Muscle of leg (tissue), 3 donors: ENCODE measurements at regions not wholly inside any gene's neighbourhood (a gene's known extent, or its start where the extent isn't known, plus 50 kb on each side); places are given as distances from the start of the nearest gene placed in this dataset.

Experiments used
- DNase-seq: peaks from one replicate; pipeline ENCODE4 v3.0.0; 2013
- H3K27ac ChIP-seq: one replicate; pipeline ENCODE4 v1.5.1; 2013; ENCODE audit warnings: mild to moderate bottlenecking, low read length, control low read depth
- H3K27me3 ChIP-seq: one replicate; pipeline ENCODE4 v1.6.1; 2013; ENCODE audit warnings: low read length; ENCODE audit not compliant: control insufficient read depth, insufficient read depth
- H3K36me3 ChIP-seq: one replicate; pipeline ENCODE4 v1.6.1; 2013; ENCODE audit warnings: low read length; ENCODE audit not compliant: control insufficient read depth, insufficient read depth
- H3K4me1 ChIP-seq: one replicate; pipeline ENCODE4 v1.6.1; 2013; ENCODE audit warnings: low read length; ENCODE audit not compliant: control insufficient read depth, insufficient read depth
- H3K4me3 ChIP-seq: one replicate; pipeline ENCODE4 v1.5.1; 2013; ENCODE audit warnings: low read length, control low read depth
- H3K9me3 ChIP-seq: replicated peaks from 2 replicates; pipeline ENCODE4 v1.6.1; 2013; ENCODE audit warnings: low read depth, low read length; ENCODE audit not compliant: control insufficient read depth
- WGBS: methylation state at CpG from one replicate; pipeline ENCODE4 v1.1.5; 2013; ENCODE audit warnings: missing lambda C conversion rate; ENCODE audit not compliant: insufficient coverage; 5-methylcytosine and 5-hydroxymethylcytosine counted together

- no peaks in the 10 kb centered on the region for H3K9me3 ChIP-seq
- H3K4me3 ChIP-seq: no peak overlapping the region
- H3K27me3 ChIP-seq: no peaks in the 10 kb centered on the region
- peaks cover 3% of the 10 kb centered on the region for H3K4me1 ChIP-seq
- no peak overlapping the region for H3K27ac ChIP-seq
- WGBS: 81% methylated on average over 3 of the region's 6 CpGs
- no peaks in the 10 kb centered on the region for H3K36me3 ChIP-seq
- no peak for DNase-seq
Observed at GRCh38 chr9:120299785-120300184, 280.2 kb downstream of the CDK5RAP2 start.

- no peaks in the 10 kb centered on the region for H3K27me3 ChIP-seq
- H3K9me3 ChIP-seq: no peaks in the 10 kb centered on the region
- H3K4me1 ChIP-seq: peaks cover 3% of the 10 kb centered on the region
- H3K36me3 ChIP-seq: no peaks in the 10 kb centered on the region
- 62% methylated on average over 4 of the region's 4 CpGs for WGBS
- no peak overlapping the region for H3K4me3 ChIP-seq
- no peak for DNase-seq
- no peak overlapping the region for H3K27ac ChIP-seq
Observed at GRCh38 chr9:120294003-120294402, 286.0 kb downstream of the CDK5RAP2 start.

DNA sequence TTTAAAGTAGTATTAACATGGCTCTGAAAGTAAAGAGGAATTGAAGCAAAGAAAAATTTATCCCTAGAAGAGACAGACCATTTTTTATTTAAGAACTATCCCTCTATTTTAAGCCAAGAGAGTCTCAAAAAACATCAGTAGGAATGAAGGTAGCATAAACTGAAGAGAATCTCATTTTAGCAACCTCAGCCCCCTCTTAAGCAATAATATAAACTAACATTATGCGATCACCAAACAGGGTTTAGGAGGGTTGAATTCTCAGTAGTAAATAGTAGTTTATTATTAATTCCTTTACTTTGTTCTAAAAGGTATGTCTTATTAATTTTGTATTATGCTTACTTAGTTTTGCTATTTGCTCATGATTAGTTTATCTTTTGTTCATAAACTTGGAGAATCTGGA is 287.4 kb downstream of the CDK5RAP2 start:
- WGBS: no CpG with 5 or more reads among the region's 1 CpG
- no peak for DNase-seq

DNA sequence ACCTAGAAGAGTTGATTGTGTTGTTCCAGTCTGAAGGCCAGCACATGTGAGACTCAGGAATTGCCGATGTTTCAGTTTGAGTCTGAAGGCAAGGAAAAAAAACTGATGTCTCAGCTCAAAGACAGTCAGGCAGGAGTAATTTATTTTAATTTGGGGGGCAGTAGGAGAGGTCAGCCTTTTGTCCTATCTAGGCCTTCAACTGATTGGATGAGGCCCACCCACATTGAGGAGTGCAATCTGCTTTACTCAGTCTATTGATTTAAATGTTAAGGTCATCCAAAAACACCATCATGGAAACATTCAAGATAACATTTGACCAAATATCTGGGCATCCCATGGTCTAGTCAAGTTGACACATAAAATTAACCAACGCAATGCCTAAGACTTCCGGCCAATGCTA is 288.9 kb downstream of the CDK5RAP2 start:
- DNase-seq: peak; percentile 39
- H3K27ac ChIP-seq: no peak overlapping the region
- H3K9me3 ChIP-seq: no peaks in the 10 kb centered on the region
- no peaks in the 10 kb centered on the region for H3K36me3 ChIP-seq
- H3K27me3 ChIP-seq: no peaks in the 10 kb centered on the region
- 100% methylated on average over 2 of the region's 3 CpGs for WGBS
- H3K4me1 ChIP-seq: no peaks in the 10 kb centered on the region
- H3K4me3 ChIP-seq: no peak overlapping the region

More for the DNA sequence above, 287.4 kb downstream of the CDK5RAP2 start:
- Histone ChIP-seq H3K36me3 (no peaks in the 10 kb centered on the region), H3K4me3 (no peak overlapping the region), H3K27me3 (no peaks in the 10 kb centered on the region), H3K27ac (no peak overlapping the region), H3K9me3 (no peaks in the 10 kb centered on the region), H3K4me1 (peaks cover 1% of the 10 kb centered on the region)

- WGBS: 62% methylated on average over 9 of the region's 9 CpGs
- Histone ChIP-seq H3K4me1 (no peaks in the 10 kb centered on the region), H3K9me3 (no peaks in the 10 kb centered on the region), H3K36me3 (no peaks in the 10 kb centered on the region), H3K27ac (no peak overlapping the region), H3K4me3 (no peak overlapping the region), H3K27me3 (no peaks in the 10 kb centered on the region)
- DNase-seq: peak; percentile 33
Observed at GRCh38 chr9:120289990-120290975, 289.7 kb downstream of the CDK5RAP2 start.

- peak; percentile 7 for DNase-seq
- H3K27me3 ChIP-seq: no peaks in the 10 kb centered on the region
- no peaks in the 10 kb centered on the region for H3K4me1 ChIP-seq
Observed at GRCh38 chr9:120289098-120289497, 290.9 kb downstream of the CDK5RAP2 start.

GRCh38 chr9:120286530-120286929 is 293.4 kb downstream of the CDK5RAP2 start:
- H3K27me3 ChIP-seq: no peaks in the 10 kb centered on the region
- H3K9me3 ChIP-seq: no peaks in the 10 kb centered on the region
- no peaks in the 10 kb centered on the region for H3K36me3 ChIP-seq
- no peak overlapping the region for H3K4me3 ChIP-seq
- 13% methylated on average over 1 of the region's 3 CpGs for WGBS
- H3K27ac ChIP-seq: no peak overlapping the region
- no peak for DNase-seq
- no peaks in the 10 kb centered on the region for H3K4me1 ChIP-seq

More at GRCh38 chr9:120289098-120289497, 290.9 kb downstream of the CDK5RAP2 start:
- no peak overlapping the region for H3K27ac ChIP-seq
- H3K36me3 ChIP-seq: no peaks in the 10 kb centered on the region
- H3K4me3 ChIP-seq: no peak overlapping the region
- H3K9me3 ChIP-seq: no peaks in the 10 kb centered on the region

DNA sequence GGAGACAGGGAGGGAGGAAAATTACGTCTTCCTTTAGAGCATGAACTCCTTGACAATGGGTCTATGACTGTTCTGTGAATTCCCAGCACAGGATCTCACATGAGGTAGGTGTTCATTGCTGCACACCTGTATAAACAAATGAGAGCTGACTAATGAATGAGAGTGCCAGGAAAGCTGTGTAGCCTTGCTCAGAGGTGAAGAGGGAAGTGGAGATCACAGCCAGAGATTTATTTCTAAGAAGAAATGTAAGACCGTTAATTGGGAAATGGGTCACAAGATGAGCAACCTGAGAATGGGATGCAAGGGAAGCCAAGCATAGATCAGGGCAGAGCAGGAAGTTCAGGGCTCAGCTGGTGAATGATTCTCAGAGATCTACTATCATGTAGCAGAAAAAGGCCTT is 295.1 kb downstream of the CDK5RAP2 start:
- no peaks in the 10 kb centered on the region for H3K4me1 ChIP-seq
- no peak overlapping the region for H3K27ac ChIP-seq
- H3K4me3 ChIP-seq: no peak overlapping the region
- DNase-seq: no peak
- no peaks in the 10 kb centered on the region for H3K9me3 ChIP-seq
- no peaks in the 10 kb centered on the region for H3K27me3 ChIP-seq
- H3K36me3 ChIP-seq: no peaks in the 10 kb centered on the region
- 71% methylated on average over 2 of the region's 2 CpGs for WGBS

DNA sequence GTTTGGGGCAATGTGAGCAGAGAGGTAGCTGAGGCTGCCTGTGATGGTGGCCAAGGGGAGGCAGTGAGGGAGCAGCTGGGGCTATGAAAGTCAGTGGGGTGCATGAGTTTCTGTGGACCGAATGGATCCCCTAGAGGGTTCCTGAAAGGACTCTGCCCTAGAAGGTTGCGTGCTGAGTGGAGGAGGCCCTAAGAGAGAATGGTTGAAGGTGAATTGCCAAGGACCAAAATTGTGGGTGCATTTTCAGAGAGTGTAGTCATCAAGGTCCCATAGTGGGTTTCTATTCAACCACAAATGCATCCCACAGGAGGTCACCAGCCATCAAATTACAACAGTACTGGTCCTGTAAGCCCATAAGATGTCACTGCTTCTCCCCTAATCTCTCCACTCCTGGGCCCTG is 298.3 kb downstream of the CDK5RAP2 start:
- DNase-seq: no peak
- H3K4me1 ChIP-seq: no peaks in the 10 kb centered on the region
- WGBS: no CpG with 5 or more reads among the region's 2 CpGs
- H3K4me3 ChIP-seq: no peak overlapping the region
- H3K9me3 ChIP-seq: no peaks in the 10 kb centered on the region
- H3K27me3 ChIP-seq: no peaks in the 10 kb centered on the region
- no peaks in the 10 kb centered on the region for H3K36me3 ChIP-seq
- no peak overlapping the region for H3K27ac ChIP-seq

- H3K4me1 ChIP-seq: peaks cover 12% of the 10 kb centered on the region
- no peak overlapping the region for H3K4me3 ChIP-seq
- H3K27ac ChIP-seq: no peak overlapping the region
- DNase-seq: no peak
- no peaks in the 10 kb centered on the region for H3K36me3 ChIP-seq
- H3K9me3 ChIP-seq: no peaks in the 10 kb centered on the region
- no CpG with 5 or more reads among the region's 1 CpG for WGBS
- H3K27me3 ChIP-seq: no peaks in the 10 kb centered on the region
Observed at GRCh38 chr9:120267929-120268328, 312.0 kb downstream of the CDK5RAP2 start.
